K562 (cell line): ENCODE measurements at regions not wholly inside any gene's neighbourhood (a gene's known extent, or its start where the extent isn't known, plus 50 kb on each side); places are given as distances from the start of the nearest gene placed in this dataset.
A peak's percentile ranks its signal among the peaks of the same experiment; 100 is the strongest.

ENCODE experiments used
- ATAC-seq: fragments of 200-7000 bp; cut with Tn5 transposase; 3 replicates; pipeline ENCODE4 v1.9.1; 2020; ENCODE audit warnings: moderate library complexity
- BruUV-seq: library from RNA; stranded (reverse); fragments of 400-500 nt; replicated peaks from 2 replicates; lab custom pipeline; 2021; lab: Mats Ljungman, UMichigan
- CTCF ChIA-PET: fragments of 300-600 bp; formaldehyde crosslinking; extraction: SDS; loops from one replicate; lab custom pipeline; 2021; ENCODE audit warnings: low intra/inter-chr PET ratio; lab: Yijun Ruan, JAX
- POLR2A ChIA-PET: fragments of 300-600, 350-650 bp; sonication (Branson Sonifier 250); formaldehyde crosslinking; extraction: SDS; loops from one replicate; lab custom pipeline; 2021; ENCODE audit warnings: antibody characterized with exemption, inconsistent platforms; lab: Yijun Ruan, JAX
- DNase-seq, 4 experiments: peaks; one replicate each; pipeline versions ENCODE4 v3.0.0 to v3.0.0-alpha.2; 2011 to 2018; ENCODE audit warnings: low spot score in 3 of 4, mixed read lengths in 3 of 4; ENCODE audit errors: extremely low read depth in 1 of 4
- FAIRE-seq: peaks from 2 replicates; lab custom pipeline; 2011; peaks lifted over from hg19 to GRCh38; lab: Jason Lieb, UNC
- H2AFZ ChIP-seq: 2 replicates; pipeline ENCODE4 v1.6.0; 2011; ENCODE audit warnings: low read depth, low read length, control low read depth, inconsistent platforms
- H3K27ac ChIP-seq: fragments of 200-600 bp; 3 replicates; pipeline ENCODE4 v1.8.0; 2011; ENCODE audit warnings: low read depth, mild to moderate bottlenecking, control low read depth, inconsistent platforms, low read length, moderate library complexity, mixed read lengths; ENCODE audit errors: extremely low read depth
- H3K27me3 ChIP-seq, 2 experiments: fragments of 300-600 bp in 1 of 2; 2 replicates in 1 of 2; 3 replicates in 1 of 2; pipeline versions ENCODE4 v1.6.0 to v1.8.0; 2011; ENCODE audit warnings: inconsistent platforms in 2 of 2, low read length in 2 of 2, mild to moderate bottlenecking in 1 of 2, mixed read lengths in 1 of 2, moderate library complexity in 1 of 2; ENCODE audit not compliant: control insufficient read depth in 2 of 2, insufficient read depth in 2 of 2
- H3K36me3 ChIP-seq: fragments of 300-600 bp; 3 replicates; pipeline ENCODE4 v1.8.0; 2011; ENCODE audit warnings: mild to moderate bottlenecking, low read length, inconsistent platforms; ENCODE audit not compliant: control insufficient read depth, insufficient read depth
- H3K4me1 ChIP-seq, 2 experiments: fragments of 200-600 bp in 1 of 2; replicated peaks in 1 of 2; 2 replicates in 1 of 2; 3 replicates in 1 of 2; pipeline versions ENCODE4 v1.5.1 to v1.8.0; 2011; ENCODE audit warnings: inconsistent platforms in 2 of 2, low read length in 2 of 2, mild to moderate bottlenecking in 1 of 2, mixed read lengths in 1 of 2, moderate library complexity in 1 of 2; ENCODE audit not compliant: control insufficient read depth in 2 of 2, insufficient read depth in 2 of 2
- H3K4me2 ChIP-seq: 2 replicates; pipeline ENCODE4 v1.6.1; 2011; ENCODE audit warnings: low read length, control low read depth, inconsistent platforms, mixed read lengths; ENCODE audit not compliant: insufficient read depth
- H3K4me3 ChIP-seq: fragments of 200-600 bp; sonication (generic), shearing (Covaris generic); 2 replicates; pipeline ENCODE4 v1.5.1; 2016; ENCODE audit warnings: control low read depth, inconsistent platforms
- H3K79me2 ChIP-seq: fragments of 200-600 bp; 3 replicates; pipeline ENCODE4 v1.8.0; 2011; ENCODE audit warnings: low read length, inconsistent platforms; ENCODE audit not compliant: control insufficient read depth, insufficient read depth
- H3K9ac ChIP-seq, 2 experiments: 2 replicates each; pipeline versions ENCODE4 v1.6.0 to v1.6.1; 2011; ENCODE audit warnings: low read depth in 2 of 2, low read length in 2 of 2, control low read depth in 1 of 2, inconsistent platforms in 1 of 2, mild to moderate bottlenecking in 1 of 2, mixed read lengths in 1 of 2; ENCODE audit not compliant: insufficient read depth in 1 of 2
- H3K9me1 ChIP-seq: one replicate; pipeline ENCODE4 v1.6.0; 2011; ENCODE audit warnings: inconsistent platforms, mild to moderate bottlenecking, low read length, moderate library complexity; ENCODE audit not compliant: control insufficient read depth, insufficient read depth
- H3K9me3 ChIP-seq: replicated peaks from 2 replicates; pipeline ENCODE4 v1.5.1; 2011; ENCODE audit warnings: low read depth, low read length, inconsistent platforms; ENCODE audit not compliant: control insufficient read depth, insufficient read depth
- H4K20me1 ChIP-seq: replicated peaks from 2 replicates; pipeline ENCODE4 v1.6.1; 2011; ENCODE audit warnings: low read length, inconsistent platforms, mixed read lengths; ENCODE audit not compliant: control insufficient read depth, insufficient read depth
- BMI1 ChIP-seq: fragments of 150-350 bp; IDR thresholded peaks from 2 replicates; pipeline ENCODE4 v1.6.1; 2014; ENCODE audit warnings: low read length
- ID3 ChIP-seq, 2 experiments: fragments of 250-450 bp in 1 of 2; fragments of 450-650 bp in 1 of 2; sonication (Bioruptor Pico) in 1 of 2; IDR thresholded peaks; 2 replicates each; pipeline versions ENCODE4 v1.6.1 to v1.8.0; 2016 to 2021; ENCODE audit warnings: mild to moderate bottlenecking in 2 of 2, moderate library complexity in 2 of 2, missing compliant biosample characterization in 1 of 2, missing genetic modification characterization in 1 of 2
- IRF9 ChIP-seq: fragments of 450-650 bp; IDR thresholded peaks from 2 replicates; pipeline ENCODE4 v1.6.1; 2016; ENCODE audit warnings: missing biosample characterization, missing genetic modification characterization
- NR0B1 ChIP-seq: fragments of 450-650 bp; IDR thresholded peaks from one replicate; pipeline ENCODE4 v1.6.1; 2018; ENCODE audit warnings: mild to moderate bottlenecking, moderate library complexity; ENCODE audit not compliant: partially characterized antibody
- RBM25 ChIP-seq: fragments of 200-400 bp; formaldehyde crosslinking; IDR thresholded peaks from 2 replicates; pipeline ENCODE4 v1.6.1; 2018; ENCODE audit warnings: low read length, low read depth, moderate library complexity; ENCODE audit not compliant: severe bottlenecking
- TAL1 ChIP-seq: fragments of 450-650 bp; IDR thresholded peaks from 2 replicates; pipeline ENCODE4 v1.6.1; 2016; ENCODE audit warnings: mild to moderate bottlenecking
- WGBS: fragments of 100-300 bp; shearing (Covaris generic); methylation state at CpG from one replicate; pipeline ENCODE4 v1.1.6; 2016; ENCODE audit warnings: low coverage, mixed read lengths; ENCODE audit not compliant: insufficient coverage; ENCODE audit errors: missing lambda C conversion rate; 5-methylcytosine and 5-hydroxymethylcytosine counted together
- in situ Hi-C: fragments of 300-500 bp; cut with MboI; formaldehyde crosslinking; loops from 4 replicates; pipeline ENCODE4 v1.15.0; 2018; ENCODE audit warnings: inconsistent platforms, mixed read lengths
- intact Hi-C: fragments of 100-400 bp; cut with micrococcal nuclease; formaldehyde crosslinking; loops from 2 replicates; pipeline ENCODE4 v1.14.2; 2022

- TF ChIP-seq TAL1, result no peak
- peak; percentile 72 for TF ChIP-seq RBM25
- no peak for TF ChIP-seq IRF9 (tag)
- TF ChIP-seq BMI1, result no peak
- TF ChIP-seq ID3 (CRISPR knock-in tag; IDR thresholded peaks at IDR 0.05), result no peak
- no peak for TF ChIP-seq ID3 (tag; IDR thresholded peaks at IDR 0.05)
- TF ChIP-seq NR0B1, result no peak
- Histone ChIP-seq H3K27ac (no peak overlapping the region), H3K4me3 (no peak overlapping the region), H3K27me3 (peaks cover 43 to 61% of the 10 kb centered on the region in 2 experiments), H3K79me2 (no peaks in the 10 kb centered on the region), H3K9me1 (no peaks in the 10 kb centered on the region), H3K4me2 (no peak overlapping the region), H2AFZ (no peak overlapping the region), H3K9me3 (no peaks in the 10 kb centered on the region), H3K36me3 (no peaks in the 10 kb centered on the region), H3K9ac (no peak overlapping the region), H4K20me1 (0 out of 2 replicates have a peak, but pooled peaks cover 3% of the 10 kb centered on the region), H3K4me1 (peaks cover 0 to 4% of the 10 kb centered on the region in 2 experiments; a peak in 1 of 5 replicates)
- POLR2A ChIA-PET, result interaction anchor here (0.8 kb wide), 1 partner anchor 17 kb away, joined by 3 read pairs; no protein-coding TSS in a partner anchor
- FAIRE-seq (no peak), ATAC-seq (no peak), DNase-seq (no peak)
- CTCF ChIA-PET, result no interaction called here
- WGBS, result 0% methylated on average over 1 of the region's 1 CpG
- intact Hi-C loops (no loop called here), in situ Hi-C loops (no loop called here)
- no TSS peak for BruUV-seq
These were observed 334.2 kb downstream of the RPS6KC1 start for GRCh38 chr1:213385201-213385600.
